Thyroid gland (tissue), 4 donors: ENCODE measurements at regions not wholly inside any gene's neighbourhood (a gene's known extent, or its start where the extent isn't known, plus 50 kb on each side); places are given as distances from the start of the nearest gene placed in this dataset.

Experiments used
- CTCF ChIP-seq, 6 experiments: fragments of 200-600 bp in 3 of 6; fragments of 450-650 bp in 3 of 6; sonication (generic) in 3 of 6; IDR thresholded peaks; one replicate each; pipeline ENCODE4 v1.5.1; 2016 to 2019; ENCODE audit warnings: antibody characterized with exemption in 6 of 6, mild to moderate bottlenecking in 2 of 6, inconsistent platforms in 1 of 6, moderate library complexity in 1 of 6
- POLR2A ChIP-seq, 2 donors: fragments of 450-650 bp; IDR thresholded peaks; one replicate each; pipeline ENCODE4 v1.6.1; 2017; ENCODE audit warnings: antibody characterized with exemption in 2 of 2, mild to moderate bottlenecking in 2 of 2, moderate library complexity in 1 of 2

DNA sequence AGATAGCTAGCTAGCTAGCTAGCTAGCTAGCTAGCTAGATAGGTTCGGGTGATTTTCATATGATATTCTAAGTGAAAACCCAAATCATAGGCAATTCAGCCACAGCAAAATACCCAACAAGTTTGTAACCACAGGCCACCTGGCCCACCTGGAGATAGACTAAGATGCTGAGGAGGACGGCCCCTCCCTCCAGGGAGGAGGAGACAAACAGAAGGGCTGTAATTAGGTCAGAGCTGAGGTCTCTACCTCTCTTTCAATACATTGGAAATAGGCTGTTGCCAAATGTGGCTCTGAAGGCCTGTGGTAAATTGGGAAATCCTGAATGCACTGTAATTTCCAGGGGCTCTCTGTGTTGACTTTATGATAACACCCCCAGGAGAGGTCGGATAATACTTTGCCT lies 382.2 kb downstream of the FGF9 start:
- TF ChIP-seq CTCF (IDR thresholded peaks at IDR 0.05) (no peak), POLR2A (IDR thresholded peaks at IDR 0.05) (no peak)
